ENCODE measurements at regions not wholly inside any gene's neighbourhood (a gene's known extent, or its start where the extent isn't known, plus 50 kb on each side); places are given as distances from the start of the nearest gene placed in this dataset.

DNA sequence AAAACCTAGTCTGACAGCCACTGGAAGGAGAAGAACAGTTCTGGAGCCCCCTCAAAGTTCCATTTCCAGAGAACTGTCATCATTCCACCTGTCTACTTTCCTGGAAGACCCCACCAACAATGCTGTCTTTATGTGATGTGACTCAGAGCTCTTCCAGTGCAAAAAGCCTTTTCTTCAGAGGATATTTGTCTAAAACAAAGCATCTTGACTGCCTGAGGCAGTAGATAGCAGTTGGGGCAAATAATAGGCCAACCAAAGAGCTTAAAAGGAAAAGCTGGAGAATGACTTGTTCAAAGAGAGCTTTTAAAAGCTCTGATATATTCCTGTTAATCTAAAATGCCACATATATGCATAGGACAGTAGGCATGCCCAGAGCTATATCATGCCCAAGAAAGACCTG lies 62.6 kb downstream of the MIS18A start:
- ATAC-seq (no peak), DNase-seq (no peak)
- intact Hi-C loops (cut with DNase I, micrococcal nuclease) = no loop called here

- intact Hi-C loops (cut with DNase I, micrococcal nuclease) = no loop called here
- ATAC-seq = no peak
- DNase-seq = no peak
Observed at GRCh38 chr21:32215306-32215685, 63.6 kb downstream of the MIS18A start.

GRCh38 chr21:32214654-32215305 lies 64.1 kb downstream of the MIS18A start:
- DNase-seq = no peak
- intact Hi-C loops (cut with DNase I, micrococcal nuclease) = no loop called here
- no peak for ATAC-seq

- intact Hi-C loops (cut with DNase I, micrococcal nuclease) = no loop called here
- DNase-seq (no peak), ATAC-seq (no peak)
Observed at GRCh38 chr21:32212116-32212515, 66.7 kb downstream of the MIS18A start.

DNA sequence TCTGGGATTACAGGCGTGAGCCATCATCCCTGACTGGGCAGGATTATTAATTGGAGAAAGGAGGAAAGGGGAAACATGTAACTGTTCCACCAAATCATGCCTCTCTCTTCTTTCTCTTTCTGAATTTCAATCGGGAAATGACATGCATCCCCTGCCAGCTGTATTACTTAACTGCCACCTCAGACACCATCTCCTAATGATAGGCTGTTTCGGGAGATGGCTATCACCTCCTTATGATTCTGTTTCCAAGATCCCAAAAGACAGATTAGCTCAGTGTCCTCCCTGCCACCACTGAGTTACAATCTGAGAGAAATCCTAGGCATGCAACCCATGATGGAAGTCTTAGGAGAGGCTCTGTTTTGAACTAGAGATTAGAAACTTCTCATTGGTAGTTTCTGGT lies 67.5 kb downstream of the MIS18A start:
- DNase-seq = no peak
- no peak for ATAC-seq
- intact Hi-C loops (cut with DNase I, micrococcal nuclease) = no loop called here

DNA sequence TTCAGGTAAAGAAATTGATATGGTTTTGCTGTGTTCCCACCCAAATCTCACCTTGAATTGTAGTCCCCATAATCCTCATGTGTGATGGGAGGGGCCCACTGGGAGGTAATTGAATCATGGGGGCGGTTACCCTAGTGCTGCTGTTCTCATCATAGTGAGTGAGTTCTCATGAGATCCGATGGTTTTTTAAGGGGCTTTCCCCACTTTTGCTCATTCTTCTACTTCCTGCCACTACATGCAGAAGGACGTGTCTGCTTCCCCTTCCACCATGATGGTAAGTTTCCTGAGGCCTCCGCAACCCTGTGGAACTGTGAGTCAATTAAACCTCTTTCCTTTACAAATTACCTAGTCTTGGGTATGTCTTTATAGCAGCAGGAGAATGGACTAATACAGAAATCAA lies 69.3 kb downstream of the MIS18A start:
- ATAC-seq (no peak), DNase-seq (no peak)
- intact Hi-C loops (cut with DNase I, micrococcal nuclease) = no loop called here

GRCh38 chr21:32207406-32207716 lies 71.5 kb downstream of the MIS18A start:
- intact Hi-C loops (cut with DNase I, micrococcal nuclease) = no loop called here
- DNase-seq = no peak
- ATAC-seq = no peak

- DNase-seq (no peak), ATAC-seq (no peak)
- intact Hi-C loops (cut with DNase I, micrococcal nuclease) = no loop called here
Observed at GRCh38 chr21:32206631-32207405, 72.0 kb downstream of the MIS18A start.

DNA sequence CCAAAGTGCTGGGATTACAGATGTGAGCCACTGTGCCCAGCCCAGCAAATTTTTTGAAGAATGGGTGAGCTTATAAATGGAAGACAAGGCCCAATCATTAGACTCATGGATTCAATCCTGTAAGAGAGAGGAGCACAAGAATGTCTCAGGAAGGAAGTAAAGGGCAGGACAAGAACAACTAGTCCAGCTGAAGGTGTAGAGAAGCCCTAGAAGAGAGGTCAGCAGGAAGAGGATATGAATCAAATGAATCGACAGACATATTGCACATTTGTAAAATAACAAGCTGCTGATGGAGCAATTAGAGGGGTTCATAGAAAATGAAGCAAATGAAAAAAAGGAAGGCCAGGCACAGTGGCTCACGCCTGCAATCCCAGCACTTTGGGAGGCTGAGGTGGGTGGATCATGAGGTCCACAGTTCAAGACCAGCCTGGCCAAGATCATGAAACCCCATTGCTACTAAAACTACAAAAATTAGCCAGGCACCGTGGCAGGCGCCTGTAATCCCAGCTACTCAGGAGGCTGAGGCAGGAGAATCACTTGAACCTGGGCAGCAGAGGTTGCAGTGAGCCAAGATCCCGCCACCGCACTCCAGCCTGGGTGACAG lies 74.9 kb downstream of the MIS18A start:
- ATAC-seq = no peak
- no peak for DNase-seq
- intact Hi-C loops (cut with DNase I, micrococcal nuclease) = no loop called here

- intact Hi-C loops (cut with DNase I, micrococcal nuclease) = no loop called here
- DNase-seq (no peak), ATAC-seq (no peak)
Observed at GRCh38 chr21:32200029-32200428, 78.8 kb downstream of the MIS18A start.

GRCh38 chr21:32198384-32198783 lies 80.5 kb downstream of the MIS18A start:
- no peak for DNase-seq
- no peak for ATAC-seq
- intact Hi-C loops (cut with DNase I, micrococcal nuclease) = no loop called here

DNA sequence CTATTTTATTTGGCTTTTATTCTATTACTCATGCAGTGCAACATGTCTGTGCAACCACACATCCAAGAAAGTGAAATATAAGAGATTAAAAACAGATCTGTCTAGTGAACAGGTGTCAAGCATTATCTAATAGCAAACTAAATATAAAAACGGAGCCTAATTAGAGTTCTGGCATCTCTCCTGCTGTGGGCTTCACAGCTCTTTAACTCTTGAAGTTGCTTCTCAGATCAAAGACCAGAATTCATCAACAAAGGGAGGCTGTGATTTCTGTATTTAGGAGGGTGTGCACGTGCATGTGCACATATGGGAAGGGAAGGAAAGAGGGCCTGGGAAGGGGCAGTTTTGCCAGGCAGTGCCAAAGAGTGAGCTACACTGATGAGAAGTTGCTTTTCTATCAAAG lies 81.0 kb downstream of the MIS18A start:
- intact Hi-C loops (cut with DNase I, micrococcal nuclease) = no loop called here
- no peak for ATAC-seq

DNA sequence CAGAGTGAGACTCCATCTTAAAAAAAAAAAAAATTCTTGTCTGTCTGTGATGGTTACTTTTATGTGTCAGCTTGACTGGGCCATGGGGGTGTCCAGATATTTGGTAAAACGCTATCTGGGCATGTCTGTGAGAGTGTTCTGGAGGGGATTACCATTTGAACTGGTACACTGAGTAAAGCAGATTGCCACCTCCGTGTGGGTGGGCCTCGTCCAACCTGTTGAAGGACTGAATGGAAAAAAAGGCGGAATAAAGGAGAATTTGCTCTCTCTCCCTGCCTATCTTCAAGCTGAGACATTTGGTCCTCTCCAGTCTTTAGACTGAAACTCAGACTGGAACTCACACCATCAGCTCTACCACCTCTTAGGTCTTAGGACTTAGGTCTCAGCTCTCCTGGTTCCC lies 82.8 kb downstream of the MIS18A start:
- intact Hi-C loops (cut with DNase I, micrococcal nuclease) = no loop called here
- DNase-seq = no peak
- ATAC-seq = no peak

More for the DNA sequence above, 81.0 kb downstream of the MIS18A start:
- DNase-seq = no peak

GRCh38 chr21:32193098-32193465 lies 85.8 kb downstream of the MIS18A start:
- intact Hi-C loops (cut with DNase I, micrococcal nuclease) = no loop called here
- ATAC-seq (no peak), DNase-seq (no peak)

DNA sequence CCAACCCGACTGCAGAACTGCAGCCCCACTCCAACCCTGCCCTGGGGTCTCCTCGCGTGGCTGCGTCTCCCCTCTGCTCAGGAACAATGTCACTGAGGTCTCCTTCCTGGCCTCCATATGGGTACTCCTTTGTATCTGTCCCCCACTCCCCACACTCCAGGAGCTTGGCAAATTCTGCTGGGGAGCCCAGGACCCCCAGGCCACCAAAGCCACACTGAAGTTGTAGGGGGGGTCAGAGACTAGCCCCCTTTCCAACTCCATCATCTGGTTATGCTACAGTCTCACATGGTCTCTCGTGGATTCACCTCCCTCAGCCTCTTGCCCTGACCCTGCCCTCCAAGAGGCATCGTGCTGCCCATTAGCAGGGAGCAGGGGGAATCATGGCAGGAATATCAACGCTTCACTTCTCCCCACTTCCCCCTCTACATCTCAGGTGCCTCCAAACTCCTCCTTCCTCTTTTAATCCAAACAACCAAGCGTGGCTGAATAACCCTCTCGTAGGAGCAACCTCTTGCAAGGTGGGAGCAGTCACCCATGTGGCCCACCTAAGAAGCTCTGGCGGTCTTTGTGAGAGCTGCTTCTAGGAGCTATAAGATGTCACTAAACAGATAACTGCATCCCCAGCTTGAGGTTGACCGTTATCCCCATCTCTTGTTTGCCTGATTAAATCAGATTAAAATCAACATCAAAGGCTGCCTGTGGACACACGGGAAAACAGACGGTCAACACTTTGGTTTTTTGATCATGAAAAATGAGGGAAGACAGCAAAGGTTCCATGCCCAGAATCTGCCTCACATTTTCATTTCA lies 86.4 kb downstream of the MIS18A start:
- intact Hi-C loops (cut with DNase I, micrococcal nuclease) = no loop called here
- ATAC-seq (no peak), DNase-seq (no peak)

DNA sequence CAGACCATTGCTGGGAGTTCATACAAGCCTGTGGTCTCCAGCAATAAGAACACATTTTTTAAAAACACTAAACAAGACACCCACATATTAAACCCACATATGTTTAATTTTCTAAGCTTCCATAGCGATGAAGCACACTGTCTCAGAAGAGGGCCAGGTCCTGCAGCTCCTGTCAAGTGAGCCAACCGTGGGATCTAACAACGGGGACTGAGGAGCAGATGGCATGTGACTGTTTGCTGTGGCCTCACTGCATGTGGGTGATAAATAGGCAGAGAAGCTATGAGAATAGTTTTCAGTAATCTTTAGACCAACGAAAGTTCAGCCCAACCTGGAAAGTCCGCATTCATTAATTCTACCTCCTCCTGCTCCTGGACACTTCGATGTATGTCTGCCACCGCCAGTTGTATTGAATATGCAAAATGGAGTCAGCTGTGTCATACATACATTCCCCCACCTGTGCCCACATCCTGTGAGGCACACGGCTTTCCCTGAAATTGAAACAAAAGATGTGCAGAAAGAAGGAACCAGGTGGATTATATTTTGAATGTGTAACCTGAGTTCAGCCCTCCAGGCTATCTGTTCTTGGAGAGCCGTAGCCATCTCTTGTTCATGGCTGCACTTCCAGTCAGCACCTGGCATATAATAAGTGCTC lies 88.2 kb downstream of the MIS18A start:
- intact Hi-C loops (cut with DNase I, micrococcal nuclease) = no loop called here
- ATAC-seq = no peak
- DNase-seq = no peak

DNA sequence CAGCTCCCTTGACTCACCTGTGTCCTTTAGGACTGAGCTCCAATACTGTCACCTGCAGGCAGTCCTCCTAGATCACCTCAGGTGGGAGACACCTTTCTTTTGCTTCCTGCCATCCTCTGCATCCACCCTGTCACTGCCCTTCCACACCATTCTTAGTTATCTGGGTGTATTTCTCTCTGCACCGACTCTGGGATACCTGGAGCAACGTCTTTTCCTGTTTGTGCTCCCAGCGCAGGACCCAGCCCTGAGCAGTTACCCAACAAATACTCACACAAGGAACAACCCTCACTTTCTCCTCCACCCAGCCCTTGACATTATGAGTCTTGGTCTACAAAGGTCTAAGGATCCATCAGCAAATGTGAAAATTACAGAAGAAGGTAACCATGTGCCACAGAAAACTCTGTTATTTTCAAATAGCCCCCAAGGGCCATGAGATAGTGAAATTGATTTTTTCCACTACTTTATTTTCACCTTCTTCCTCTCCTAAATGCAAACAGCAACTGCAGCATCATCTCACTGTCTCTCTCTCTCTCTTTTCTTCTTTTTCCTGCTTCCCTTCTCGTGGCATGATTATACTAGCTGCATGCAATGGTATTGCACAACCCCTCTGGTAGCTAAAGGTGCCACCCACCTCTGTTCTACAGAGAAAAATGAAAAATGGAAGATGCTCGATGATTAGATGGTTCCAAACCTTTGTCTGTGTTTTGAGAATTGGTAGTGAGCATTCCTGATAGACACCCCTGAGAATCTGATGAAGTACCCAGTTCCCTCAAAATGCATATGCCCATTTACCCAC lies 89.0 kb downstream of the MIS18A start:
- ATAC-seq = no peak
- no peak for DNase-seq
- intact Hi-C loops (cut with DNase I, micrococcal nuclease) = no loop called here

- ATAC-seq (no peak), DNase-seq (no peak)
- intact Hi-C loops (cut with DNase I, micrococcal nuclease) = no loop called here
Observed at GRCh38 chr21:32186804-32187203, 92.0 kb downstream of the MIS18A start.

DNA sequence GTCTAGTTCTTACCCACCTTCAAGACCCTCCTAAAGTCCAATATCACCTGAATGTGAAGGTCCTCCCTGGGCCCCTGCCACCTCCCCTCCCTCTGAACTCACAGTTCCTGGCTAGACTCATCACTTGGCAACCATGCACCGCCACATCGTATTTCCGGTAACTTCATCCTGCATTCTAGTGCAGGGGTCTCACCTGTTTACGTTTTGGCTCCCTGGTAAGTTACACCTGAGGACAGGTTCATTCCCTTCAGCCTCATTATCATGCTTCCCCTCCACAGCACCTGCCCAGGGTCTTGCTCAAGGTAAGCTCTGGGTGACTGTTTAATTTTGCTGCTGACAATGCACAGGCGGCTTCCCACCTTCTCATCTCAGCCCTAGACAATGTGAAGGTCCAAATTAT lies 93.1 kb downstream of the MIS18A start:
- DNase-seq (no peak), ATAC-seq (no peak)
- intact Hi-C loops (cut with DNase I, micrococcal nuclease) = no loop called here
